RWPE1 (cell line): ENCODE measurements at regions not wholly inside any gene's neighbourhood (a gene's known extent, or its start where the extent isn't known, plus 50 kb on each side); places are given as distances from the start of the nearest gene placed in this dataset.

Experiments
- CTCF ChIA-PET: fragments of 350-600 bp; sonication (Branson Sonifier 250); formaldehyde crosslinking; extraction: SDS; loops from one replicate; lab custom pipeline; 2021; lab: Yijun Ruan, JAX
- POLR2A ChIA-PET: fragments of 400-600 bp; formaldehyde crosslinking; extraction: SDS; loops from one replicate; lab custom pipeline; 2020; ENCODE audit warnings: antibody characterized with exemption; ENCODE audit not compliant: low non-redundant PET; lab: Yijun Ruan, JAX
- DNase-seq: peaks from one replicate; pipeline ENCODE4 v3.0.0; 2012; ENCODE audit warnings: low spot score
- H3K27ac ChIP-seq: fragments of 450-650 bp; 2 replicates; pipeline ENCODE4 v1.5.1; 2017
- TF ChIP-seq, protein P1 (sequence below): fragments of 450-650 bp; conservative IDR thresholded peaks from 2 replicates; pipeline ENCODE4 v1.5.1; 2017; ENCODE audit warnings: low read depth, mild to moderate bottlenecking

DNA sequence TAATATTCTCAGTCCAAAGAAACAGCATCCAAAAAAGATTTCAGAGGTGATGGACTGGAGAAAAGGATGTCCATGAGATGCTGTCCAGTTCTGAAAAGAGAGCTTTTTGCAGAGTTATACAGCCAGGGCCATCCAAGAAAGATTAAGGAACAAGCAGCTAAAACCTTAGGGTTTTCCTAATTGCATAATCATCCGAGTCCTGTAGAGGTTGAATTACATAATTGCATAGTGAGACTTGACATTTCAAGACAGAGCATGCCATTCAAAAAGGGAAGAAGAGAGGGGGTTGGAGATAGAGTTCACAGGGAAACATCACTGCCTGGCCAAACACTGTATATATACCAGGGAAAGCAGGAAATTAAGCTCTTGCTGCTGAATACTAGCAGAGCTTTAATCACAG lies 1729.2 kb upstream of the WWC1 start:
- ChIA-PET POLR2A (no interaction called here), CTCF (interaction anchor here (0.6 kb wide), 1 partner anchor 8 kb away, joined by 3 read pairs; no protein-coding TSS in a partner anchor)
- TF ChIP-seq, protein P1, sequence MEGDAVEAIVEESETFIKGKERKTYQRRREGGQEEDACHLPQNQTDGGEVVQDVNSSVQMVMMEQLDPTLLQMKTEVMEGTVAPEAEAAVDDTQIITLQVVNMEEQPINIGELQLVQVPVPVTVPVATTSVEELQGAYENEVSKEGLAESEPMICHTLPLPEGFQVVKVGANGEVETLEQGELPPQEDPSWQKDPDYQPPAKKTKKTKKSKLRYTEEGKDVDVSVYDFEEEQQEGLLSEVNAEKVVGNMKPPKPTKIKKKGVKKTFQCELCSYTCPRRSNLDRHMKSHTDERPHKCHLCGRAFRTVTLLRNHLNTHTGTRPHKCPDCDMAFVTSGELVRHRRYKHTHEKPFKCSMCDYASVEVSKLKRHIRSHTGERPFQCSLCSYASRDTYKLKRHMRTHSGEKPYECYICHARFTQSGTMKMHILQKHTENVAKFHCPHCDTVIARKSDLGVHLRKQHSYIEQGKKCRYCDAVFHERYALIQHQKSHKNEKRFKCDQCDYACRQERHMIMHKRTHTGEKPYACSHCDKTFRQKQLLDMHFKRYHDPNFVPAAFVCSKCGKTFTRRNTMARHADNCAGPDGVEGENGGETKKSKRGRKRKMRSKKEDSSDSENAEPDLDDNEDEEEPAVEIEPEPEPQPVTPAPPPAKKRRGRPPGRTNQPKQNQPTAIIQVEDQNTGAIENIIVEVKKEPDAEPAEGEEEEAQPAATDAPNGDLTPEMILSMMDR = no peak
- DNase-seq = peak; percentile 38
- no peak overlapping the region for H3K27ac ChIP-seq

DNA sequence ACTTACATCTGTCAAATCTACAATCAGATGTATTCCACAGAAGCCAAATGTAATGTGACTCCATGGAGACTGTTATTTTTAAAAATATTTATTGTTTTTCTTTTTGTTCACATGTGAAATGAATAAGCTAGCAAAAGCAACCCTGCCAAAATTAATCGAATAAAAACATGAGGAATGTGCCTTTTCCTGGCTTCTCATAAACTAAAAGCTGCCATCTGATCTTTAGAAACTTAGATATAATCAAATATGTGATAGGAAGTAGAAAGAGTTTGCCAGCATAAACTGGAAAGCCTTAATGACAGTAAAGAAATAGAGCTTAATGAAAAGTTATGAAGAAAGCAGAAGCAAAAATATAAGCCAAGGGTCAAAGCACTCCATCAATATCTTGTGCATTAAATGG lies 1724.7 kb upstream of the WWC1 start:
- CTCF ChIA-PET = interaction anchor here (0.7 kb wide), 1 partner anchor 12 kb away, joined by 3 read pairs; no protein-coding TSS in a partner anchor
- no peak for DNase-seq
- TF ChIP-seq, protein P1 = no peak
- POLR2A ChIA-PET = no interaction called here
- no peak overlapping the region for H3K27ac ChIP-seq

DNA sequence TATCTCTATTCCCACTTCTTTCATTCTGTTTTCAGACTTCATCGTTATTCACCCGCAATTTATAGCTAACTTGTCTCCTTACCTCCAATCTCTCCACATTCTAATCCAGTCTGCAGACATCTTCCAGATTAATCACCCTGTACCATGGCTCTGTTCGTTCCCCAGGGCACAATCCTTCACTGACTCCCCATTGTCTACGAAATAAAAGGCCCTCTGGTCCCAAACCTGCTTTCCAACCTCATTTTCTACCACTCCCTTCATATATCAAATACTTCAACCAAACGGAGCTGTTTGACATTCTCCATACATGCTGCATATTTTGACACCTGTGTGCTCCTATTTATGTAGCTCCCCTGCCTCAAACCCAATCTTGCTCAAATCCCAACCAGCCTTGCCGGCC lies 1720.6 kb upstream of the WWC1 start:
- H3K27ac ChIP-seq = no peak overlapping the region
- ChIA-PET POLR2A (no interaction called here), CTCF (no interaction called here)
- TF ChIP-seq, protein P1 = no peak
- DNase-seq = no peak

DNA sequence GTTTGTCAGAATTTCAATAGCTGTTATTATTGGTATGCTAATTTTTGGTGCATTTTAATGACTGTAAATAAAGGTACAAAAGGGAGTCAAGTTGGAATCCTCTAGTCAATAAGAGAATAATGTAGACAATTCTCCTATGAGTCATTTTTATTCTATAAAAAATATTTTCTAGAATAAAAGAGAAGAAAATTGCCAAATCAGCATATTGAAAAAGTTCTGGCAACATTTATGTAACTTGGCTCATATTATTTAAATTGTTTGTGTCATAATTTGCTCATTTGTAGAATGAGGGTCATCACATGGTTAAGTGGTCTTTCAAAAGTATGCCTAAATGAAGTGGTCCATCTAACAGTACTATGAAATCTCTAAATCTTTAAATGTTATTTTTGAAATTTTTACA lies 1719.8 kb upstream of the WWC1 start:
- ChIA-PET POLR2A (no interaction called here), CTCF (interaction anchor here (0.6 kb wide), 1 partner anchor 49 kb away, joined by 3 read pairs; no protein-coding TSS in a partner anchor)
- TF ChIP-seq, protein P1 = no peak
- no peak for DNase-seq
- no peak overlapping the region for H3K27ac ChIP-seq

DNA sequence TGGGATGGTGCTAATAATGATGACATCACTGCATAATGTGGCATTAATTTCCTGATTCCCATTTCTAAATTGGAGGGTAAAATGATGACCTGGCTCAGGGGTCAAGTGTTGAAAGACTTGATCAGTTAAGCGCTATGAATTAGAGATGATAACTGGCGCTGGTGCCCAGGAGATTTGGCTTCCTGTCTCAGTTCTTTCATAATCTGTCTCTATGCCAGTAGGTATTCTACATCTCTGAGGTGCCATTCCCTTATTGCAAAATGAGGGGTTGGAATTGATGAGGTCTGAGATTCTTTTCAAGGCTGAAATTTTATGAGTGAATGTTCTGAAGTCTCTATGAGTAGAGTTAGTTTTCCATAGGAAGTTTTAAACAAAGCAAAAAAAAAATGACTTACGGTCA lies 1715.1 kb upstream of the WWC1 start:
- H3K27ac ChIP-seq = no peak overlapping the region
- ChIA-PET CTCF (interaction anchor here (0.6 kb wide), 1 partner anchor 251 kb away, joined by 4 read pairs; no protein-coding TSS in a partner anchor), POLR2A (no interaction called here)
- TF ChIP-seq, protein P1 = no peak
- DNase-seq = no peak

DNA sequence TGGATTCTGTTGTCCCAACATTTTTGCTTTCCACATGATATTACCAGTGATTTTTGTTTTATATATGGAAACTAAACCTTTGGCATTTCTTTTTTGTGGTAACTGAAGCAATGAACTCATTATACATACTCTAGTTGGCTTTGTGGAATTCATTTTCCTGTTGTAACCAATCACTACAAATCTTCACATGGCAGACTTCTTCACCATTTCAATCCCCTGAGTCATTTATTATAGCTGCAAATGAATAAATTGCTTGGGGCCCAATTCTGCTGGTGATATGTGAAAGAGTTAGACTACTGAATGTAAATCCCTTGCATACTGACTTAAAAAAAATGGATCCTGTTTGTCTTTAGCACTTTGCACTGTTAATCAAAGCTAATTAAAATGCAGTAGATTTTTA lies 1709.6 kb upstream of the WWC1 start:
- POLR2A ChIA-PET = no interaction called here
- peak; percentile 64 for DNase-seq
- CTCF ChIA-PET = interaction anchor here (0.7 kb wide), 1 partner anchor 597 kb away, joined by 3 read pairs; no protein-coding TSS in a partner anchor
- no peak overlapping the region for H3K27ac ChIP-seq
- TF ChIP-seq, protein P1 = no peak

DNA sequence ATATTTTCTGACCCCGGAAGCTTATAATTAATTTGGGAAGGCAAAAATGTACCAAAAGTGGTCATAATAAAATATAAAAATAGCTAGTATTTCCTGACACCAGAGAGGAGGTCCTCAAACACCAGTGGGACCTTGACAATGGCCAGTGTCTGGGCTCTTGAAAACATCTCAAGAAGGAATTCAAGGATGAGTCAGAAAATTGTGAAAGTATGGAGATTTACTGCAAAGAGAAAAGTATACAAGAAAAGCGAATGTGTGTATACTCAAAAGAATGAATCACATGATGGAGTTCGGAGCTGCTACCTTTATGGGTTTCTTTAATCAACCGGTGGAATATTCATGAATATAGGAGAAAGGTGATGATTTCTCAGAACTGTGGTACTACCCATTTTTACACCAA lies 1709.0 kb upstream of the WWC1 start:
- H3K27ac ChIP-seq = no peak overlapping the region
- POLR2A ChIA-PET = no interaction called here
- no peak for DNase-seq
- TF ChIP-seq, protein P1 = no peak
- CTCF ChIA-PET = interaction anchor here (0.7 kb wide), 1 partner anchor 597 kb away, joined by 3 read pairs; no protein-coding TSS in a partner anchor
